ENCODE measurements at regions not wholly inside any gene's neighbourhood (a gene's known extent, or its start where the extent isn't known, plus 50 kb on each side); places are given as distances from the start of the nearest gene placed in this dataset.

GRCh38 chr10:57849691-57850357 is 417.9 kb downstream of the IPMK start:
- DNase-seq: no peak

GRCh38 chr10:57846307-57847065 is 421.2 kb downstream of the IPMK start:
- no peak for DNase-seq

- no peak for DNase-seq
Measured at GRCh38 chr10:57844387-57844998, 423.2 kb downstream of the IPMK start.

GRCh38 chr10:57830877-57831560 is 436.7 kb downstream of the IPMK start:
- DNase-seq: no peak

GRCh38 chr10:57825015-57825414 is 442.7 kb downstream of the IPMK start:
- DNase-seq: no peak

GRCh38 chr10:57823398-57823797 is 444.3 kb downstream of the IPMK start:
- DNase-seq: no peak

- no peak for DNase-seq
Measured at GRCh38 chr10:57822965-57823364, 444.7 kb downstream of the IPMK start.

GRCh38 chr10:57818522-57818921 is 449.2 kb downstream of the IPMK start:
- no peak for DNase-seq

GRCh38 chr10:57817741-57818140 is 450.0 kb downstream of the IPMK start:
- DNase-seq: no peak

GRCh38 chr10:57815949-57816348 is 451.7 kb downstream of the IPMK start:
- no peak for DNase-seq

GRCh38 chr10:57809961-57810360 is 457.7 kb downstream of the IPMK start:
- DNase-seq: no peak

- no peak for DNase-seq
Measured at GRCh38 chr10:57807906-57808305, 459.8 kb downstream of the IPMK start.

- DNase-seq: no peak
Measured at GRCh38 chr10:57806675-57807074, 461.0 kb downstream of the IPMK start.

GRCh38 chr10:57799625-57800024 is 468.1 kb downstream of the IPMK start:
- no peak for DNase-seq

GRCh38 chr10:57798830-57799229 is 468.9 kb downstream of the IPMK start:
- no peak for DNase-seq

- DNase-seq: no peak
Measured at GRCh38 chr10:57791546-57791945, 476.1 kb downstream of the IPMK start.

GRCh38 chr10:57790703-57791102 is 477.0 kb downstream of the IPMK start:
- no peak for DNase-seq

- DNase-seq: no peak
Measured at GRCh38 chr10:57788117-57788516, 479.6 kb downstream of the IPMK start.

GRCh38 chr10:57786850-57787750 is 480.6 kb downstream of the IPMK start:
- DNase-seq: no peak

GRCh38 chr10:57786331-57786730 is 481.4 kb downstream of the IPMK start:
- no peak for DNase-seq

- DNase-seq: no peak
Measured at GRCh38 chr10:57785546-57785945, 482.1 kb downstream of the IPMK start.

GRCh38 chr10:57785068-57785467 is 482.6 kb downstream of the IPMK start:
- DNase-seq: no peak
